ENCODE measurements at regions not wholly inside any gene's neighbourhood (a gene's known extent, or its start where the extent isn't known, plus 50 kb on each side); places are given as distances from the start of the nearest gene placed in this dataset.

GRCh38 chr15:34688699-34689098 lies 66.1 kb downstream of the GJD2 start:
- TF ChIP-seq BRCA1 (IDR thresholded peaks at IDR 0.05) (no peak), BRCA1 (CRISPR knock-in tag; IDR thresholded peaks at IDR 0.05) (no peak), EZH2 (IDR thresholded peaks at IDR 0.05; ENCODE audit: borderline replicate concordance, low read depth, low read length) (no peak)
